ENCODE measurements at regions not wholly inside any gene's neighbourhood (a gene's known extent, or its start where the extent isn't known, plus 50 kb on each side); places are given as distances from the start of the nearest gene placed in this dataset.

DNA sequence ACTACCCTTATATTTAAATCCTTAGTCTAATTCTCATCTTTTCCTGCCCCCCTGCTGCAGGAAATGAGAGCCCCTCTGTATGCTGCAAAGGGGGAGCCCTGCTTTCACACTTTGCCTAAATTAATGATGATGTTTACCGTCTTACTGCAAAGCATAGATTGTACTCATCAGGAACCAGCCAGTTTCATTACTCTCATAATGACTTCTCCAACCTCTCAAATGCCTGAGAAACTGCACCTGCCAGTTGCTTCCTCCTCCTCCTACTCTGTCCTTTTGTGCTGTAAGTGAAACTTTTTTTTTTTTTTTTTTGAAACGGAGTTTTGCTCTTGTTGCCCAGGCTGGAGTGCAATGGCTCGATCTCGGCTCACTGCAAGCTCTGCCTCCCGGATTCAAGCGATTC is 101.7 kb downstream of the ADSS2 start:
- no peaks in the 10 kb centered on the region for H3K9me3 ChIP-seq (ENCODE audit: control insufficient read depth, insufficient read depth, low read depth, low read length)
- H3K27me3 ChIP-seq (ENCODE audit: control insufficient read depth, insufficient read depth, low read length), result no peaks in the 10 kb centered on the region
- no peak overlapping the region for H3K27ac ChIP-seq (ENCODE audit: low read length)
- ATAC-seq (no peak), DNase-seq (ENCODE audit: low read depth, low spot score) (no peak)
- no peaks in the 10 kb centered on the region for H3K36me3 ChIP-seq (ENCODE audit: control insufficient read depth, insufficient read depth, low read length)
- CTCF ChIA-PET, result no interaction called here
- TF ChIP-seq SIN3A (IDR thresholded peaks at IDR 0.05; ENCODE audit: borderline replicate concordance, insufficient read depth, low read depth, low read length), result no peak
- TF ChIP-seq, protein P1, sequence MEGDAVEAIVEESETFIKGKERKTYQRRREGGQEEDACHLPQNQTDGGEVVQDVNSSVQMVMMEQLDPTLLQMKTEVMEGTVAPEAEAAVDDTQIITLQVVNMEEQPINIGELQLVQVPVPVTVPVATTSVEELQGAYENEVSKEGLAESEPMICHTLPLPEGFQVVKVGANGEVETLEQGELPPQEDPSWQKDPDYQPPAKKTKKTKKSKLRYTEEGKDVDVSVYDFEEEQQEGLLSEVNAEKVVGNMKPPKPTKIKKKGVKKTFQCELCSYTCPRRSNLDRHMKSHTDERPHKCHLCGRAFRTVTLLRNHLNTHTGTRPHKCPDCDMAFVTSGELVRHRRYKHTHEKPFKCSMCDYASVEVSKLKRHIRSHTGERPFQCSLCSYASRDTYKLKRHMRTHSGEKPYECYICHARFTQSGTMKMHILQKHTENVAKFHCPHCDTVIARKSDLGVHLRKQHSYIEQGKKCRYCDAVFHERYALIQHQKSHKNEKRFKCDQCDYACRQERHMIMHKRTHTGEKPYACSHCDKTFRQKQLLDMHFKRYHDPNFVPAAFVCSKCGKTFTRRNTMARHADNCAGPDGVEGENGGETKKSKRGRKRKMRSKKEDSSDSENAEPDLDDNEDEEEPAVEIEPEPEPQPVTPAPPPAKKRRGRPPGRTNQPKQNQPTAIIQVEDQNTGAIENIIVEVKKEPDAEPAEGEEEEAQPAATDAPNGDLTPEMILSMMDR (IDR thresholded peaks at IDR 0.05), result no peak
- TF ChIP-seq POLR2AphosphoS5 (IDR thresholded peaks at IDR 0.05; ENCODE audit: low read depth, low read length), result no peak
- TF ChIP-seq, protein P2, sequence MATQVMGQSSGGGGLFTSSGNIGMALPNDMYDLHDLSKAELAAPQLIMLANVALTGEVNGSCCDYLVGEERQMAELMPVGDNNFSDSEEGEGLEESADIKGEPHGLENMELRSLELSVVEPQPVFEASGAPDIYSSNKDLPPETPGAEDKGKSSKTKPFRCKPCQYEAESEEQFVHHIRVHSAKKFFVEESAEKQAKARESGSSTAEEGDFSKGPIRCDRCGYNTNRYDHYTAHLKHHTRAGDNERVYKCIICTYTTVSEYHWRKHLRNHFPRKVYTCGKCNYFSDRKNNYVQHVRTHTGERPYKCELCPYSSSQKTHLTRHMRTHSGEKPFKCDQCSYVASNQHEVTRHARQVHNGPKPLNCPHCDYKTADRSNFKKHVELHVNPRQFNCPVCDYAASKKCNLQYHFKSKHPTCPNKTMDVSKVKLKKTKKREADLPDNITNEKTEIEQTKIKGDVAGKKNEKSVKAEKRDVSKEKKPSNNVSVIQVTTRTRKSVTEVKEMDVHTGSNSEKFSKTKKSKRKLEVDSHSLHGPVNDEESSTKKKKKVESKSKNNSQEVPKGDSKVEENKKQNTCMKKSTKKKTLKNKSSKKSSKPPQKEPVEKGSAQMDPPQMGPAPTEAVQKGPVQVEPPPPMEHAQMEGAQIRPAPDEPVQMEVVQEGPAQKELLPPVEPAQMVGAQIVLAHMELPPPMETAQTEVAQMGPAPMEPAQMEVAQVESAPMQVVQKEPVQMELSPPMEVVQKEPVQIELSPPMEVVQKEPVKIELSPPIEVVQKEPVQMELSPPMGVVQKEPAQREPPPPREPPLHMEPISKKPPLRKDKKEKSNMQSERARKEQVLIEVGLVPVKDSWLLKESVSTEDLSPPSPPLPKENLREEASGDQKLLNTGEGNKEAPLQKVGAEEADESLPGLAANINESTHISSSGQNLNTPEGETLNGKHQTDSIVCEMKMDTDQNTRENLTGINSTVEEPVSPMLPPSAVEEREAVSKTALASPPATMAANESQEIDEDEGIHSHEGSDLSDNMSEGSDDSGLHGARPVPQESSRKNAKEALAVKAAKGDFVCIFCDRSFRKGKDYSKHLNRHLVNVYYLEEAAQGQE (IDR thresholded peaks at IDR 0.05; ENCODE audit: insufficient read depth in 1 of 2, low read depth in 2 of 2, low read length in 1 of 2), result no peak
- no peak for TF ChIP-seq TCF7L2 (IDR thresholded peaks at IDR 0.05; ENCODE audit: low read depth, low read length)
- no peaks in the 10 kb centered on the region for H3K4me1 ChIP-seq (ENCODE audit: control insufficient read depth, insufficient read depth, low read length)
- POLR2A ChIA-PET, result no interaction called here
- H3K4me3 ChIP-seq (ENCODE audit: low read depth in 2 of 2, low read length in 2 of 2), result no peak overlapping the region
- intact Hi-C loops (cut with micrococcal nuclease; ENCODE audit: unreplicated experiment), result no loop called here
- no TSS peak for BruUV-seq (replicated peaks)
- in situ Hi-C loops (cut with HindIII; ENCODE audit: low pct_unique_long_range_greater_than_20kb, low sequenced_read_pairs), result no loop called here

DNA sequence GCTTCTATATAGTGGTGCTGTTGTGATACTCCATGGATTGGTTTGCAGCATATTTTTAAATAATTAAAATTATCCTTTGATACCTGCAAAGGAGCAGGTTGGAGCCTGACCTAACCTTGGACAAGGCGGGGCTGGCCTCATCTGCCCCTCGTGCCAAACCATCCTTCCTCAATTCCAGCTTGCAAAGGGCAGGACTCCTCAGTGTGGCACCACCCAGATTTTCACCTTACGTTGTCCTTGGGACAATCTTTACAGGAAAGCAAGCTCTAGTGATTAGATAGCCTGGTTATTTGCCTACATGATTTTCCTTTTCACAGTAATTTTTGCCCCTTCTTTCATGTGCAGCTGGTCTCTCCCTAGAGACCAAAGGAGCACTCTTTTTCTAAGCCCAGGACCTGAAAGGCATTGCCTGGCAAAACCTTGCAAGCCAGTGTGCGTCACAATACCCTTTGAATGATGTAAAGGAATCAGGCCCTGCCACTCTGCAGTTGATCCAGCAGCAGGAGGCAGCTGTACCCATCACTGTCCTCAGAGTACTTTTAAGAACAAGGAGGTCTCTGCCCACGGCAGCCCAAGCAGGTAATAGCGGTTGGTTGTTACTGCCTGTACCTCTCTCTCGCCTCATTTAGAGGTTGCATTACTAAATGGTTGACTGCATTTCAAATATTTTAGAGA is 99.4 kb downstream of the ADSS2 start:
- Histone ChIP-seq H3K9me3 (ENCODE audit: control insufficient read depth, insufficient read depth, low read depth, low read length) (no peaks in the 10 kb centered on the region), H3K4me3 (ENCODE audit: low read depth in 2 of 2, low read length in 2 of 2) (no peak overlapping the region), H3K27me3 (ENCODE audit: control insufficient read depth, insufficient read depth, low read length) (no peaks in the 10 kb centered on the region), H3K4me1 (ENCODE audit: control insufficient read depth, insufficient read depth, low read length) (no peaks in the 10 kb centered on the region), H3K36me3 (ENCODE audit: control insufficient read depth, insufficient read depth, low read length) (no peaks in the 10 kb centered on the region), H3K27ac (ENCODE audit: low read length) (no peak overlapping the region)
- BruUV-seq (replicated peaks), result no TSS peak
- CTCF ChIA-PET, result no interaction called here
- TF ChIP-seq POLR2AphosphoS5 (IDR thresholded peaks at IDR 0.05; ENCODE audit: low read depth, low read length) (no peak), SIN3A (IDR thresholded peaks at IDR 0.05; ENCODE audit: borderline replicate concordance, insufficient read depth, low read depth, low read length) (no peak), TCF7L2 (IDR thresholded peaks at IDR 0.05; ENCODE audit: low read depth, low read length) (no peak)
- TF ChIP-seq, protein P1 (IDR thresholded peaks at IDR 0.05), result no peak
- TF ChIP-seq, protein P2 (IDR thresholded peaks at IDR 0.05; ENCODE audit: insufficient read depth in 1 of 2, low read depth in 2 of 2, low read length in 1 of 2), result no peak
- ATAC-seq (no peak), DNase-seq (ENCODE audit: low read depth, low spot score) (no peak)
- in situ Hi-C loops (cut with HindIII; ENCODE audit: low pct_unique_long_range_greater_than_20kb, low sequenced_read_pairs), result no loop called here
- intact Hi-C loops (cut with micrococcal nuclease; ENCODE audit: unreplicated experiment), result no loop called here
- POLR2A ChIA-PET, result no interaction called here

All from Panc1 (cell line).